COLO829 (cell line): ENCODE measurements at regions not wholly inside any gene's neighbourhood (a gene's known extent, or its start where the extent isn't known, plus 50 kb on each side); places are given as distances from the start of the nearest gene placed in this dataset.
"Not testable (repeated sequence)": the region's sequence is repeated elsewhere in the genome, so short reads cannot be mapped to it uniquely, and the experiment has no call there.

ENCODE experiments used
- DNase-seq: peaks from one replicate; pipeline ENCODE4 v3.0.0; 2012; ENCODE audit warnings: low spot score

DNA sequence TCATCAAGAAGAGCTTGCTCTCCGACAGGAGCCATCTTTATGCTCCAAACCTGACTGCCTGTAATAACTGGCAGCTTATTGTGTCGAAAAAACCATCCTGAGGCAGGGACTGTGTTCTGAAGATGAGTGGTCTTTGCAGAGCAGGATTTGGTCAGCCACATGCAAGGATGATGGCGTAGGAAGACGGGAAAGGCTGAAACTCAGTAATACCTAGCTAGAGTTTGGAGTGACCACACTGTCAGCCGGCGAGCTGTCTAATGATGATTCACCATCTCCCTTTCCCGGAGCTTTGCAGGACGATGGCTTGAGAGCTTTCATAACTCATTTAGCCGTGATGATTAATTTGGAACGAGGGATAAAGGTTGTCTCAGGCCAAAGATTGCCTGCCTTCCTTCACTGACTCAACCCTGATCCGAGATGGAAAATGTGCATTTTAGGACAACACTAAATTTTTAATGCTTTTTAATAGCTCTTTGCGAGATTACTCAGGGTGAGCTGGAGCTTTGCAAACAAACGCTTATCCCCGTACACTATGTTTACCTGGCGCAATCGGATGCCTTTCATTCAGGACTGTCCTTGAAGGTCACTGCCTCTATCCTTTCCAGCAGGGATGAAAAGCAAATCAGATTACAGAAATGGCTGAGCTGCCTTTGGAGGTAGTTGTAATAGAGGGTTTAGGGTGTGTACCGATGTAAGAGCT is 288.5 kb downstream of the ASMT start:
- peak; percentile 1 for DNase-seq

- DNase-seq: no peak
These were observed 289.9 kb downstream of the ASMT start for GRCh38 chrX:1904663-1905218.

DNA sequence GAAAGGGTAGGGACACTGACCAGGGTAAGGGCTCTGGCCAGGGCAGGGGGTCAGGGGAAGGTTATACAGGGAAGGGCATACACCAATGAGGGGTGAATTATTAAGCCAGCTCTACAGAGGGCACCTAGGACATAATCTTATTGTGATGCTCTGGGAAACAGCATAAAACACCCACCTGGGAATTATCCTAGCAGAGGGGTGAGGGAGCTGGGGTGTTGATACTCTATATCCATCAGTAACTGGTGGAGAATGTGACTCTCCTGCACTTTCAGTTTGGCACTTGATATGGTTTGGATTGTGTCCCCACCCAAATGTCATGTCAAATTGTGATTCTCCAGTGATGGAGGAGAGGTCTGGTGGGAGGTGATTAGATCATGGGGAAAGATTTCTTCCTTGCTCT is 291.2 kb downstream of the ASMT start:
- DNase-seq: no peak

DNA sequence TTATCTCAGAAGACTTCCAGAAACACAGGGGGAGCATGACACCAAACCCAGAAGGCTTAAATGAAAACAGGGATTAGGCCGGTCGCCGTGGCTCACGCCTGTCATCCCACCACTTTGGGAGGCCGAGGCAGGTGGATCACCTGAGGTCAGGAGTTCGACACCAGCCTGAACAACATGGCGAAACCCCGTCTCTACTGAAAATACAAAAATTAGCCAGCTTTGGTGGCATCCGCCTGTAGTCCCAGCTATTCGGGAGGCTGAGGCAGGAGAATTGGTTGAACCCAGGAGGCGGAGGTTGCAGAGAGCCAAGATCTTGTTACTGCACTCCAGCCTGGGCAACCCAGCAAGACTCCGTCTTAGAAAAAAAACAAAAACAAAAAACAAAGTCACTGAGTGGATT is 294.1 kb downstream of the ASMT start:
- DNase-seq: not testable (repeated sequence)

DNA sequence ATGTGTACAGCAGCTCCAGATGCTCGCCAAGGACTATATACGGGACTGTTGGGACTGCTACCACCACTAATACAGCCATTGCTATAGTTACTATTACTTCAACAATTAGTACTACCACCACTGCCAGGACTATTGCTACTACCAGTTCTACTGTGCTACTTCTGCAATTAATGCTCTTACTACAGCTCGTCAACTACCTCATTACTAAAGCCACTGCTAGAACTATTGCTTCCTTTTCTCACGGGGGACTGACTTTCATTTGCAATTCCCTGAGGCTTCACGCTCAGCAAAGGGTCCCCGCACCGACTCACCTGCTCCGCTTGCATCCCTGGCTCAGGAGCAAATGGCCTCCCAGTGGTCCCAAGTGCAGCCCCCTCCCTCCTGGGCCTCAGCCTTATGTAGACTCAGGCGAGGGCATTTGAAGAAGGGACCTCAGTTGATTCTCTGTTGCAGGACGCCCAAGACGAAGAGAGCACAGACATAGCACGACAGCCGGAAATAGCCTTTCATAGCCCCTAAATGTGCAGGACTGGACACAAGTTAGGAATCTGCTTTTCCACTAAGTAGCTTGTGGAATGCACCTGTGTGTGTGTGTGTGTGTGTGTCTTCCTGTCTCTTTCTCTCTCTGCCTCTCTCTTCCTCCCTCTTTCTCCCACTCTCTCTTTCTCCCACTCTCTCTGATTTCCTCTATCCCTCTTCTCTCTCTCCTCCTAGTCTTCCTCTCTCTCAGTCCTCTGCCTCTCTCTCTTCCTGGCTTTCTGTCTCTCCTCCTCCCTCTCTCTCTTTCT is 294.8 kb downstream of the ASMT start:
- DNase-seq: no peak

DNA sequence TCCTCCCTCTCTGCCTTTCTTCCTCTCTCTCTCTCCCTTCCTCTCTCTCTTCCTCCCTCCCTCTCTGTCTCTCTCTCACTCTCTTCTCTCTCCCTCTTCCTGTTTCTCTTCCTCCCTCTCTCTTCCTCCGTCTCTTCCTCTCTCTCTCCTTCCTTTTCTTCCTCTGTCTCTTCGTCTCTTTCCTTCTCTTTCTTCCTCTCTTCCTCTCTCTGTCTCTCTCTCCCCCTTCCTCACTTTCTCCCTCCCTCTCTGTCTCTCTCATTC is 295.3 kb downstream of the ASMT start:
- DNase-seq: no peak

- no peak for DNase-seq
These were observed 296.7 kb downstream of the ASMT start for GRCh38 chrX:1911401-1912128.

- no peak for DNase-seq
These were observed 297.3 kb downstream of the ASMT start for GRCh38 chrX:1912193-1912592.

GRCh38 chrX:1914606-1915365 is 299.9 kb downstream of the ASMT start:
- no peak for DNase-seq

- no peak for DNase-seq
These were observed 303.9 kb downstream of the ASMT start for GRCh38 chrX:1918780-1919179.

- DNase-seq: no peak
These were observed 310.2 kb downstream of the ASMT start for GRCh38 chrX:1925053-1925481.

DNA sequence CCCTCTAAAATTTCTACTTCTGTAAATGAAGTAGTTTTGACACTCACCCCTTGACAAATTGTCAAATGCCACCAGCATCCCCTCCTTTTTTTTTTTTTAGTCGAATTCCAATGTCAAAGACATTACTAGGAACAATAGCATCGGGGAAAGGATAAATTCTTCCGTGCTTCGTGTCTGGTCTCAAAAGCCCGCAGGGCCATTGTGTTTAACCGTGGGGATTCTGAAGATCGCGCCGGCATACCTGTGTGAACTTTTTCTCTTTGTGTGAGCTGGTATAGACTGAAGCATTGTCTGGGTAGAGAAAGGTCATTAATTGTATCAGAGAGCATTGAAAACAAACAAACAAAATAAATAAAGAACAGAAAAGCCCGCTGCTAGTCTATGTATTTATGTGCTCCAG is 313.9 kb downstream of the ASMT start:
- DNase-seq: no peak

GRCh38 chrX:1932231-1932630 is 317.4 kb downstream of the ASMT start:
- no peak for DNase-seq

DNA sequence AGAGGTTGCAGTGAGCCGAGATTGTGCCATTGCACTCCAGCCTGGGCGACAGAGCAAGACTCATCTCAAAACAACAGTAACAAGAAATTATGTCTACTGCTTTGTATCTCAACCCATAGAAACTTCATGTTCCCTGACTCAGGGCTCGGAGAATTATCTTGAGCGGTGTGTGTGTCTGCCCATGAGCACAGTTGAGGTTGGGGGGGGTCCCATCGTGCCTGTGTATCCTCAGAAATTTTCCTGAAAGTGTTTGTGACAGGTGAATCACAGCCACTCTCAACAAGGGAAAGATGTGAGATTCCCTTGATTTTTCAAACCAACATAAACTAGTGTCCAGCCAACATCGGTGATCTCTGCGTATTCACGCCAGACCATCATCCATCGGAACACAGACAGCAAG is 319.1 kb downstream of the ASMT start:
- no peak for DNase-seq

DNA sequence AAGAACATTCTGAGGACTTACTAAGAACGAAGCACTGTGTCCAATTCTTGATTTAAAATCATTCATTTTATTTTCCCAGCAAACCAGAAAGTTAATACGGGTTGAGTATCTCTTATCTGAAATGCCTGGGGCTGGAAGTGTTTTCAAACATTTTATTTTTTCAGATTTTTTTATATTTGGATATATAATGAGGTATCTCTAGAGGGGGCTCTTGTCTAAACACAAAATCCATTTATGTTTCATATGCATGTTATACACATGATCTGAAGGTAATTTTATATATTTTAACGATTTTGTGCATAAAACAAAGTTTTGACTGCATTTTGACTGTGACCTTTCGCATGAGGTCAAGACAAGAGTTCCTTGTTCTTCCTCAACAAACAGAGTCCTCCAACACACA is 320.9 kb downstream of the ASMT start:
- DNase-seq: no peak

- DNase-seq: no peak
These were observed 323.3 kb downstream of the ASMT start for GRCh38 chrX:1938190-1938589.

- DNase-seq: no peak
These were observed 326.5 kb downstream of the ASMT start for GRCh38 chrX:1941321-1941720.

DNA sequence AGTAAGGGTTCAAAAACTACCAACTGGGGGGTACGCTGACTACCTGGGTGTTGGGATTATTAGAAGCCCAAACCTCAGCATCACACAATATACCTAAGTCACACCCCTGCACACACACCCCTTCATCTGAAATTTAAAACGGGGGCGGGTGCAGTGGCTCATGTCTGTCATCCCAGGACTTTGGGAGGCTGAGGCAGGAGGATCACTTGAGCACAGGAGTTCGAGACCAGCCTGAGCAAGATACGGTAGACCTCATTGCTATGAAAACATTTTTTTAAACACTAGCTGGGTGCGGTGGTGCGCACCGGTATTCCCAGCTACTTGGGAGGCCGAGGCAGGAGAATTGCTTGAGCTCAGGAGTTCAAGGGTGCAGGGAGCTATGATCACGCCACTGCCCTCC is 331.0 kb downstream of the ASMT start:
- no peak for DNase-seq

DNA sequence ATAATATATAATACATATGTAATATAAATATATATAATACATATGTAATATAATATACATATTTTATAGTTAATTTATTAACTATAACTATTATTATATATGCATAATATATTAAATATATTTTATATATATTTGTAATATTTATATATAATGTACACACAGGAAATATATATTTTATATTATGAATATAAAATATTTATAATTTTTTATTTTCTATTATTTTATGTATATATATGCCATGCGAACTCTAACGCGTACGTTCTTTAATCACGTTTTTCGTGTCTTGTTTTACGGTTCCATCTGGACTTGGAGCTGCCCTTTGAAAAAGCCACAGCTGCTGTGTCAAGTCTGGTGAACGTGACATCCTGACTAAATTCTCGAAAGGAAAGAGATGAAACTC is 332.1 kb downstream of the ASMT start:
- no peak for DNase-seq
